ENCODE measurements at regions not wholly inside any gene's neighbourhood (a gene's known extent, or its start where the extent isn't known, plus 50 kb on each side); places are given as distances from the start of the nearest gene placed in this dataset.

GRCh38 chr3:164521139-164521538, 557.2 kb downstream of the SI start:
- no peak for TF ChIP-seq REST (IDR thresholded peaks at IDR 0.05; ENCODE audit: low read depth)
- TF ChIP-seq TEAD4 (IDR thresholded peaks at IDR 0.05) = no peak
- TF ChIP-seq YY1 (IDR thresholded peaks at IDR 0.05; ENCODE audit: low read depth) = no peak
- no peak for TF ChIP-seq RAD21 (IDR thresholded peaks at IDR 0.05; ENCODE audit: low read depth)
- TF ChIP-seq TAF1 (IDR thresholded peaks at IDR 0.05; ENCODE audit: low read depth) = no peak
- no peak for TF ChIP-seq CREB1 (IDR thresholded peaks at IDR 0.05; ENCODE audit: low read depth)
- no peak for TF ChIP-seq TCF12 (IDR thresholded peaks at IDR 0.05; ENCODE audit: low read depth)
- TF ChIP-seq EGR1 (IDR thresholded peaks at IDR 0.05) = no peak
- TF ChIP-seq FOXM1 (IDR thresholded peaks at IDR 0.05; ENCODE audit: borderline replicate concordance, low read depth) = no peak
- no peak for TF ChIP-seq EP300 (IDR thresholded peaks at IDR 0.05; ENCODE audit: borderline replicate concordance)
- TF ChIP-seq USF1 (IDR thresholded peaks at IDR 0.05) = no peak
- no peak for TF ChIP-seq NFIC (IDR thresholded peaks at IDR 0.05)
- no peak for TF ChIP-seq CEBPB (IDR thresholded peaks at IDR 0.05)
- no peak for TF ChIP-seq ZBTB7A (IDR thresholded peaks at IDR 0.05; ENCODE audit: low read depth)
- TF ChIP-seq MAX (IDR thresholded peaks at IDR 0.05) = no peak

GRCh38 chr3:164515256-164515655, 563.0 kb downstream of the SI start:
- no peak for TF ChIP-seq YY1 (IDR thresholded peaks at IDR 0.05; ENCODE audit: low read depth)
- no peak for TF ChIP-seq TAF1 (IDR thresholded peaks at IDR 0.05; ENCODE audit: low read depth)
- TF ChIP-seq MAX (IDR thresholded peaks at IDR 0.05) = no peak
- TF ChIP-seq ZBTB7A (IDR thresholded peaks at IDR 0.05; ENCODE audit: low read depth) = no peak
- TF ChIP-seq NFIC (IDR thresholded peaks at IDR 0.05) = no peak
- TF ChIP-seq RAD21 (IDR thresholded peaks at IDR 0.05; ENCODE audit: low read depth) = no peak
- TF ChIP-seq CEBPB (IDR thresholded peaks at IDR 0.05) = no peak
- TF ChIP-seq EGR1 (IDR thresholded peaks at IDR 0.05) = no peak
- TF ChIP-seq FOXM1 (IDR thresholded peaks at IDR 0.05; ENCODE audit: borderline replicate concordance, low read depth) = no peak

- TF ChIP-seq CREB1 (IDR thresholded peaks at IDR 0.05; ENCODE audit: low read depth) (no peak), FOXM1 (IDR thresholded peaks at IDR 0.05; ENCODE audit: borderline replicate concordance, low read depth) (no peak), REST (IDR thresholded peaks at IDR 0.05; ENCODE audit: low read depth) (no peak), TCF12 (IDR thresholded peaks at IDR 0.05; ENCODE audit: low read depth) (no peak), EP300 (IDR thresholded peaks at IDR 0.05; ENCODE audit: borderline replicate concordance) (no peak), USF1 (IDR thresholded peaks at IDR 0.05) (no peak), YY1 (IDR thresholded peaks at IDR 0.05; ENCODE audit: low read depth) (no peak), TEAD4 (IDR thresholded peaks at IDR 0.05) (no peak), RAD21 (IDR thresholded peaks at IDR 0.05; ENCODE audit: low read depth) (no peak)
Observed at GRCh38 chr3:164514576-164514975, 563.7 kb downstream of the SI start.

- TF ChIP-seq TCF12 (IDR thresholded peaks at IDR 0.05; ENCODE audit: low read depth) = no peak
- TF ChIP-seq TAF1 (IDR thresholded peaks at IDR 0.05; ENCODE audit: low read depth) = no peak
- TF ChIP-seq MAX (IDR thresholded peaks at IDR 0.05) = no peak
- TF ChIP-seq EGR1 (IDR thresholded peaks at IDR 0.05) = no peak
- TF ChIP-seq RAD21 (IDR thresholded peaks at IDR 0.05; ENCODE audit: low read depth) = no peak
- TF ChIP-seq ZBTB7A (IDR thresholded peaks at IDR 0.05; ENCODE audit: low read depth) = no peak
- TF ChIP-seq CEBPB (IDR thresholded peaks at IDR 0.05) = no peak
- no peak for TF ChIP-seq YY1 (IDR thresholded peaks at IDR 0.05; ENCODE audit: low read depth)
- TF ChIP-seq CREB1 (IDR thresholded peaks at IDR 0.05; ENCODE audit: low read depth) = no peak
- no peak for TF ChIP-seq EP300 (IDR thresholded peaks at IDR 0.05; ENCODE audit: borderline replicate concordance)
Observed at GRCh38 chr3:164507886-164508285, 570.4 kb downstream of the SI start.

GRCh38 chr3:164498917-164499316, 579.4 kb downstream of the SI start:
- TF ChIP-seq USF1 (IDR thresholded peaks at IDR 0.05) (no peak), EGR1 (IDR thresholded peaks at IDR 0.05) (no peak), CREB1 (IDR thresholded peaks at IDR 0.05; ENCODE audit: low read depth) (no peak), TCF12 (IDR thresholded peaks at IDR 0.05; ENCODE audit: low read depth) (no peak), CEBPB (IDR thresholded peaks at IDR 0.05) (no peak), TEAD4 (IDR thresholded peaks at IDR 0.05) (no peak), ZBTB7A (IDR thresholded peaks at IDR 0.05; ENCODE audit: low read depth) (no peak), NFIC (IDR thresholded peaks at IDR 0.05) (no peak), FOXM1 (IDR thresholded peaks at IDR 0.05; ENCODE audit: borderline replicate concordance, low read depth) (no peak), MAX (IDR thresholded peaks at IDR 0.05) (no peak), EP300 (IDR thresholded peaks at IDR 0.05; ENCODE audit: borderline replicate concordance) (no peak), REST (IDR thresholded peaks at IDR 0.05; ENCODE audit: low read depth) (no peak), TAF1 (IDR thresholded peaks at IDR 0.05; ENCODE audit: low read depth) (no peak), RAD21 (IDR thresholded peaks at IDR 0.05; ENCODE audit: low read depth) (no peak), YY1 (IDR thresholded peaks at IDR 0.05; ENCODE audit: low read depth) (no peak)
